Psoas muscle (tissue), 7 donors: ENCODE measurements at regions not wholly inside any gene's neighbourhood (a gene's known extent, or its start where the extent isn't known, plus 50 kb on each side); places are given as distances from the start of the nearest gene placed in this dataset.

ENCODE experiments used
- ATAC-seq, 4 donors: fragments of 200-7000 bp; cut with Tn5 transposase; one replicate each; pipeline ENCODE4 v1.9.1; 2020; ENCODE audit warnings: moderate library complexity in 3 of 4, mild to moderate bottlenecking in 2 of 4
- DNase-seq, 2 donors: peaks; one replicate each; pipeline ENCODE4 v3.0.0-alpha.2; 2020
- H3K27ac ChIP-seq: fragments of 200-600 bp; one replicate; pipeline ENCODE4 v1.8.0; 2022
- H3K27me3 ChIP-seq, 3 donors: fragments of 200-600 bp in 1 of 3; one replicate each; pipeline versions ENCODE4 v1.6.1 to v1.8.0; 2013 to 2022; ENCODE audit warnings: low read length in 2 of 3, mild to moderate bottlenecking in 2 of 3, moderate library complexity in 1 of 3; ENCODE audit not compliant: insufficient read depth in 3 of 3
- H3K36me3 ChIP-seq, 2 donors: fragments of 200-600 bp in 1 of 2; one replicate each; pipeline versions ENCODE4 v1.6.1 to v1.8.0; 2013 to 2022; ENCODE audit warnings: low read depth in 1 of 2, mild to moderate bottlenecking in 1 of 2, moderate library complexity in 1 of 2; ENCODE audit not compliant: insufficient read depth in 1 of 2
- H3K4me1 ChIP-seq: fragments of 200-600 bp; one replicate; pipeline ENCODE4 v1.8.0; 2022
- H3K4me3 ChIP-seq: fragments of 200-600 bp; one replicate; pipeline ENCODE4 v1.8.0; 2022; ENCODE audit warnings: mild to moderate bottlenecking
- H3K9me3 ChIP-seq: fragments of 200-600 bp; one replicate; pipeline ENCODE4 v1.8.0; 2022
- WGBS, 3 donors: extraction: QIAGEN DNeasy Blood & Tissue Kit; methylation state at CpG; one replicate each; pipeline versions ENCODE4 v1.1.6 to v1.1.7; 2013; 5-methylcytosine and 5-hydroxymethylcytosine counted together
- intact Hi-C, 2 donors: fragments of 100-400 bp; cut with DNase I; formaldehyde crosslinking; loops; one replicate each; pipeline versions ENCODE4 v1.11.0 to v1.14.2; 2022
- TF ChIP-seq, protein P1 (sequence below): fragments of 200-600 bp; IDR thresholded peaks from one replicate; pipeline ENCODE4 v1.8.0; 2022; ENCODE audit warnings: antibody characterized with exemption
- donor health status: healthy with polysubstance abuse.
- donor health status: DM: no; HTN: no; CAD: no; lungs with moderate emphysema.
- donor health status: Bipolar disorder and iron deficiency.
- donor health status: healthy.
- donor health status: DM: yes; HTN: yes; CAD: no.
- donor health status: DM: no; HTN: no; CAD: no.
- donor health status: DM: yes; HTN: yes; CAD: no.

DNA sequence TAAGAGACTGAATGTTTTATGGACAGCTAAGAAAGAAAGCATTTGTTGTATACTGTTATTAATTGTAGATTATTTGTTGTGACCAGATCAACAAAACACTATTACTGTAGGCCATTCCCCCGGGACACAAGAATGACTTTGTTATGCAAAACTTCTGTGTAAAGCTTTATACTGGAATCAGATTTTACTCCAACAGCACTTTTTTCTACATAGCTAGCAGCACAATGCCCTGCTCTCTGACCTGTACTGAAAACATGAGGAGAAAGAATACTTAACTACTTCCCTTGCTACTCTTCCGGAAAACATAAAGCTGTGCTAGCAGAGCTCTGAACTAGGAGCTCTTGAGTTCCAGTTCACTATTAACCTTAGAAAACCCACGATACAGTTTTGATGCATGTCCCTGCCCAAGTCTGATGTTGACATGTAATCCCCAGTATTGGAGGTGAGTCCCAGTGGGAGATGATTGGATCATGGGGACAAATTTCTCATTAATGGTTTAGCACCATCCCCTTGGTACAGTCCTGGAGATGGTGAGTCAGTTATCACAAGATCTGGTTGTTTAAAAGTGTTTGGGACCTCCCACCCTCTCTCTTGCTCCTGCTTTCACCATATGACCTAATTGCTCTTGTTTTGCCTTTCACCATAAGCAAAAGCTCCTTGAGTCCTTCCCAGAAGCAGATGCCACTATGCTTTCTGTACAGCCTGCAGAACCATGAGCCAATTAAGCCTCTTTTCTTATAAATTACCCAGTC, 601.1 kb upstream of the PIK3C3 start:
- ATAC-seq (no peak), DNase-seq (no peak)
- H3K9me3 ChIP-seq = peaks cover 3% of the 10 kb centered on the region
- H3K4me1 ChIP-seq = no peaks in the 10 kb centered on the region
- WGBS, 3 donors = 69 to 75% (median 73%) methylated on average over 3 of the region's 3 CpGs
- H3K36me3 ChIP-seq = no peaks in the 10 kb centered on the region
- TF ChIP-seq, protein P1, sequence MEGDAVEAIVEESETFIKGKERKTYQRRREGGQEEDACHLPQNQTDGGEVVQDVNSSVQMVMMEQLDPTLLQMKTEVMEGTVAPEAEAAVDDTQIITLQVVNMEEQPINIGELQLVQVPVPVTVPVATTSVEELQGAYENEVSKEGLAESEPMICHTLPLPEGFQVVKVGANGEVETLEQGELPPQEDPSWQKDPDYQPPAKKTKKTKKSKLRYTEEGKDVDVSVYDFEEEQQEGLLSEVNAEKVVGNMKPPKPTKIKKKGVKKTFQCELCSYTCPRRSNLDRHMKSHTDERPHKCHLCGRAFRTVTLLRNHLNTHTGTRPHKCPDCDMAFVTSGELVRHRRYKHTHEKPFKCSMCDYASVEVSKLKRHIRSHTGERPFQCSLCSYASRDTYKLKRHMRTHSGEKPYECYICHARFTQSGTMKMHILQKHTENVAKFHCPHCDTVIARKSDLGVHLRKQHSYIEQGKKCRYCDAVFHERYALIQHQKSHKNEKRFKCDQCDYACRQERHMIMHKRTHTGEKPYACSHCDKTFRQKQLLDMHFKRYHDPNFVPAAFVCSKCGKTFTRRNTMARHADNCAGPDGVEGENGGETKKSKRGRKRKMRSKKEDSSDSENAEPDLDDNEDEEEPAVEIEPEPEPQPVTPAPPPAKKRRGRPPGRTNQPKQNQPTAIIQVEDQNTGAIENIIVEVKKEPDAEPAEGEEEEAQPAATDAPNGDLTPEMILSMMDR = no peak
- H3K27ac ChIP-seq = no peak overlapping the region
- intact Hi-C loops = no loop called here
- no peaks in the 10 kb centered on the region for H3K27me3 ChIP-seq
- no peak overlapping the region for H3K4me3 ChIP-seq

DNA sequence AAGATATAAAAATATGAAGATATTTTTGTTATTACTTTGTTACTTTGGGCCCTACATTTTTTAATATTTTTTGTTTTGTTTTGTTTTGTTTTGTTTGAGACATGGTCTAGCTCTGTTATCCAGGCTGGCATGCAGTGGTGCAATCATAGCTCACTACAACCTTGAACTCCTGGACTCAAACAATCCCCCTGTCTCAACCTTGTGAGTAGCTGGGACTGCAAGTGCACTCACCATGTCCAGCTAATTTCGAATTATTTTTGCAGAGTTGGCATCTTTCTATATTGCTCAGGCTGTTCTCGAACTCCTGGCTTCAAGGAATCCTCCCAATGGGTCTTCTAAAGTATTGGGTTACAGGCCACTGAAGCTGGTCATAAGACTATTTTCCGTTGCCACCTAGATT, 603.6 kb upstream of the PIK3C3 start:
- Histone ChIP-seq H3K4me1 (no peaks in the 10 kb centered on the region), H3K9me3 (no peaks in the 10 kb centered on the region), H3K27me3 (no peaks in the 10 kb centered on the region), H3K4me3 (no peak overlapping the region), H3K27ac (no peak overlapping the region), H3K36me3 (no peaks in the 10 kb centered on the region)
- no peak for DNase-seq
- TF ChIP-seq, protein P1 = no peak
- WGBS, 3 donors = 49 to 58% (median 52%) methylated on average over 3 of the region's 3 CpGs
- no peak for ATAC-seq
- intact Hi-C loops = no loop called here

DNA sequence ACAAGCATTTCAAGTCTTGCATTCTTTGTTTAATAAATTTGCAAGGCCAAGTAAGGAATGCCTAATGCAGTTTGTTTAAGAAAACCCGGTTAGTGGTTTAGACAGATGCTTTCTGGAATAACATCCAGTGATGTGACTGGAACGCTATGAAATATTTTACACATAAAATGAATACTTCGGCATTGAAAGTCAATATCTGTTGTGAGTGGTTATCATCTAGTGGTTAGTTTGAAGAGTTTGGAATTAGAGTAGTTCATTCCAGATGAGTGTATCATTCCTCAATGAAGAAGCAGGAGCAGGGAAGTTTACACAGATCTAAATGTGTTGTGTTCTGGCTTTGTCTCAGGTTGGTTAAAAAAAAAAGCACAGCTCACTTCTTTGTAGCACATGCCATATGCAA, 608.0 kb upstream of the PIK3C3 start:
- TF ChIP-seq, protein P1 = no peak
- no peak overlapping the region for H3K4me3 ChIP-seq
- DNase-seq (no peak), ATAC-seq (no peak)
- no peaks in the 10 kb centered on the region for H3K4me1 ChIP-seq
- H3K9me3 ChIP-seq = no peaks in the 10 kb centered on the region
- no peaks in the 10 kb centered on the region for H3K27me3 ChIP-seq
- intact Hi-C loops = no loop called here
- 92 to 93% (median 92%) methylated on average over 3 of the region's 3 CpGs for WGBS, 3 donors
- H3K27ac ChIP-seq = no peak overlapping the region
- no peaks in the 10 kb centered on the region for H3K36me3 ChIP-seq

DNA sequence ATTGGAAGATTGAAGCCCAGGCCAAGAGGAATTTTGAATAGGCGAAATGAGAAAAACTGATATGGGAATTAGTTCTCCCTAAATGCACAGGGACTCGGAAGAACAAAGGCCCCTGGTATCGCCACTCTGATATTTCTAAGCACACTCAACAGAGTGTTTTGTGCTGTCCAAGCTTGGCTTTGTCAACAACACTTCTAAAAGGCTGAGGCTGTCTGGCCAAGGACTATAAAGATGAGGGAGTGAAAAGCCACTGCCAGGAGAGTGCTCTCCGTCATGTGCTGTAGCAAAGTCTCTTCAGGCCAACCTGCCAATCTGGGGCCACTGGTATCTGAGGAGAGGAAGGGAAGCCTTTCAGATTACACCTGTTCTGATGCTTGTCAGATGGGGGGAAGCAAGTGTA, 611.2 kb upstream of the PIK3C3 start:
- H3K27ac ChIP-seq = no peak overlapping the region
- H3K4me3 ChIP-seq = no peak overlapping the region
- DNase-seq (no peak), ATAC-seq (no peak)
- H3K27me3 ChIP-seq = no peaks in the 10 kb centered on the region
- intact Hi-C loops = no loop called here
- no peaks in the 10 kb centered on the region for H3K36me3 ChIP-seq
- WGBS, 3 donors = 87 to 91% (median 89%) methylated on average over 4 of the region's 4 CpGs
- no peaks in the 10 kb centered on the region for H3K9me3 ChIP-seq
- no peaks in the 10 kb centered on the region for H3K4me1 ChIP-seq
- TF ChIP-seq, protein P1 = no peak

DNA sequence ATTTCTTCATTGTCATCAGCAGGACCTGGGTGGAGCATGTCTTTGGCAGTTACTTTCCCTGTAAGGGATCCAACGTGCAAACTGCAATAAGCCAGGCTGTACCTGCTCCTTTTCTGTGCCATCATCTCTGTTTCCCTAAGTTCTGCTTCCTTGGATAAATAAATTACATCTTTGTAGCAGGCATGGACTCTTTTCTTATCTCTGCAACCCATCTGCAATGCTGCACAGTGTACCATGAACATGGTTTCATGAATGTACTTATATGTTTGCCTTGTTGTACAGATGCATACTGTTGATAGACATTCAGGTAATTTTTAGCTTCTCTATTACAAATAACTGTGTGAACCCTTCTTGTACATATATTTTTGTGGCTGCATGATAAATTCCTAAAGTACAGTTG, 616.7 kb upstream of the PIK3C3 start:
- intact Hi-C loops = no loop called here
- no peak for DNase-seq

More for the DNA sequence above, 616.7 kb upstream of the PIK3C3 start:
- 35 to 42% (median 38%) methylated on average over 1 of the region's 1 CpG for WGBS, 3 donors
- TF ChIP-seq, protein P1 = no peak
- ATAC-seq = no peak
- no peaks in the 10 kb centered on the region for H3K9me3 ChIP-seq
- H3K4me3 ChIP-seq = no peak overlapping the region
- no peaks in the 10 kb centered on the region for H3K4me1 ChIP-seq
- H3K27me3 ChIP-seq = no peaks in the 10 kb centered on the region
- H3K36me3 ChIP-seq = no peaks in the 10 kb centered on the region
- H3K27ac ChIP-seq = no peak overlapping the region
